K562 (cell line): ENCODE measurements at regions not wholly inside any gene's neighbourhood (a gene's known extent, or its start where the extent isn't known, plus 50 kb on each side); places are given as distances from the start of the nearest gene placed in this dataset.

ENCODE experiments used
- DPF2 ChIP-seq: fragments of 450-650 bp; IDR thresholded peaks from 2 replicates; pipeline ENCODE4 v1.6.1; 2016
- GATAD2A ChIP-seq: fragments of 450-650 bp; IDR thresholded peaks from 2 replicates; pipeline ENCODE4 v1.6.1; 2017
- MXI1 ChIP-seq: IDR thresholded peaks from 2 replicates; pipeline ENCODE4 v1.6.1; 2011; ENCODE audit warnings: low read depth, mild to moderate bottlenecking, improper control_type of control experiment, low read length
- ZNF140 ChIP-seq: fragments of 250-450 bp; sonication (Bioruptor Pico); IDR thresholded peaks from 2 replicates; pipeline ENCODE4 v1.8.0; 2021; ENCODE audit warnings: moderate library complexity, mild to moderate bottlenecking, inconsistent platforms
- TF ChIP-seq, protein P1 (sequence below), 3 experiments: IDR thresholded peaks in 2 of 3; conservative IDR thresholded peaks in 1 of 3; 2 replicates each; pipeline ENCODE4 v1.5.1; 2011 to 2012; ENCODE audit warnings: low read length in 3 of 3, mild to moderate bottlenecking in 3 of 3, control low read depth in 2 of 3, improper control_type of control experiment in 1 of 3, inconsistent platforms in 1 of 3, low read depth in 1 of 3, mixed read lengths in 1 of 3, moderate library complexity in 1 of 3; ENCODE audit not compliant: insufficient read depth in 2 of 3
- TF ChIP-seq, protein P2 (sequence below): fragments of 250-450 bp; sonication (Bioruptor Pico); IDR thresholded peaks from 2 replicates; pipeline ENCODE4 v1.5.0; 2022; ENCODE audit warnings: mild to moderate bottlenecking
- TF ChIP-seq, protein P3 (sequence below): fragments of 200-800 bp; sonication (Bioruptor generic); IDR thresholded peaks from 2 replicates; pipeline ENCODE4 v1.6.1; 2016; ENCODE audit warnings: missing genetic modification characterization, missing compliant biosample characterization
- TF ChIP-seq, protein P4 (sequence below): fragments of 450-650 bp; IDR thresholded peaks from one replicate; pipeline ENCODE4 v1.6.1; 2018; ENCODE audit warnings: mild to moderate bottlenecking, moderate library complexity; ENCODE audit not compliant: partially characterized antibody

DNA sequence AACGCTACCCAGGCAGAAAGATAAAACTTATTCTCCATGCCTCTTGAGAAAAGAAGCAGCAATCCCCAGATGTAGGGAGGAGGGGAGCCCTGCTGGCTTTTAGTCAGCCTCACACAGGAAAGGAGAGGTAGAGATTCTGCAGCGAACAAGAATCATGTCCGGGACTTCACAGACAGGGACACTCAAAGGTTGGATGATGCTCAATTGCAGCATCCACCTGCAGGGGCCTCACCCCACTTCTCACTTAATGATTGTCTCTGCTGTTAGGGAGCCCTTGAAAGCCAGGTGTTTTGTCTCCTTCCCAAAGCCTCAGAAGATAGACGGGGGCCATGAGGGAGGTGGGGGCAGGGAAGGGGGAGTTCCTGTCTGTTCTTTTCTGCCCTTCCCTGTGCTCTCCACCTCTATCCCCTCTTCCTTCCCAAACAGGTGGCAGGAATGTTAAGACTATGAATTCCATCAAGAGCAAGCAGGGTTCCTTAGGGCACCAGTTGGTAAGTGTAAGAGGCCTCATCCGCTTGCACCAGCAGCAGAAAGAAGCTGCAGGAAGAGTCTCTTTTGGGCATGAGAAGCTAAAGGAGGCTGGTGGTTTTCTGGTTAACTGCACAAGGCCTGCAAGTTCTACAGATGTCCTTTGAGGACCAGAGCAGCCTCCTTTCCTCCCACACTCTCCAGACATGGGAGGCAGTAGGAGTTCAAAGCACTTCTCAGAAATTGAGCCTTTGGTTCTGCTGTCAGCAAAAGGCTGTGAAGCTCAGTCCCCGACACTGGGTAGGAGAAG is 154.7 kb upstream of the TNP1 start (continued):
- TF ChIP-seq, protein P1, sequence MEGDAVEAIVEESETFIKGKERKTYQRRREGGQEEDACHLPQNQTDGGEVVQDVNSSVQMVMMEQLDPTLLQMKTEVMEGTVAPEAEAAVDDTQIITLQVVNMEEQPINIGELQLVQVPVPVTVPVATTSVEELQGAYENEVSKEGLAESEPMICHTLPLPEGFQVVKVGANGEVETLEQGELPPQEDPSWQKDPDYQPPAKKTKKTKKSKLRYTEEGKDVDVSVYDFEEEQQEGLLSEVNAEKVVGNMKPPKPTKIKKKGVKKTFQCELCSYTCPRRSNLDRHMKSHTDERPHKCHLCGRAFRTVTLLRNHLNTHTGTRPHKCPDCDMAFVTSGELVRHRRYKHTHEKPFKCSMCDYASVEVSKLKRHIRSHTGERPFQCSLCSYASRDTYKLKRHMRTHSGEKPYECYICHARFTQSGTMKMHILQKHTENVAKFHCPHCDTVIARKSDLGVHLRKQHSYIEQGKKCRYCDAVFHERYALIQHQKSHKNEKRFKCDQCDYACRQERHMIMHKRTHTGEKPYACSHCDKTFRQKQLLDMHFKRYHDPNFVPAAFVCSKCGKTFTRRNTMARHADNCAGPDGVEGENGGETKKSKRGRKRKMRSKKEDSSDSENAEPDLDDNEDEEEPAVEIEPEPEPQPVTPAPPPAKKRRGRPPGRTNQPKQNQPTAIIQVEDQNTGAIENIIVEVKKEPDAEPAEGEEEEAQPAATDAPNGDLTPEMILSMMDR (IDR thresholded peaks at IDR 0.05 in 2 of 3, conservative IDR thresholded peaks at IDR 0.05 in 1 of 3; ENCODE audit: insufficient read depth in 2 of 3, low read depth in 1 of 3, low read length in 3 of 3): no peak
- TF ChIP-seq DPF2: no peak
- TF ChIP-seq, protein P2, sequence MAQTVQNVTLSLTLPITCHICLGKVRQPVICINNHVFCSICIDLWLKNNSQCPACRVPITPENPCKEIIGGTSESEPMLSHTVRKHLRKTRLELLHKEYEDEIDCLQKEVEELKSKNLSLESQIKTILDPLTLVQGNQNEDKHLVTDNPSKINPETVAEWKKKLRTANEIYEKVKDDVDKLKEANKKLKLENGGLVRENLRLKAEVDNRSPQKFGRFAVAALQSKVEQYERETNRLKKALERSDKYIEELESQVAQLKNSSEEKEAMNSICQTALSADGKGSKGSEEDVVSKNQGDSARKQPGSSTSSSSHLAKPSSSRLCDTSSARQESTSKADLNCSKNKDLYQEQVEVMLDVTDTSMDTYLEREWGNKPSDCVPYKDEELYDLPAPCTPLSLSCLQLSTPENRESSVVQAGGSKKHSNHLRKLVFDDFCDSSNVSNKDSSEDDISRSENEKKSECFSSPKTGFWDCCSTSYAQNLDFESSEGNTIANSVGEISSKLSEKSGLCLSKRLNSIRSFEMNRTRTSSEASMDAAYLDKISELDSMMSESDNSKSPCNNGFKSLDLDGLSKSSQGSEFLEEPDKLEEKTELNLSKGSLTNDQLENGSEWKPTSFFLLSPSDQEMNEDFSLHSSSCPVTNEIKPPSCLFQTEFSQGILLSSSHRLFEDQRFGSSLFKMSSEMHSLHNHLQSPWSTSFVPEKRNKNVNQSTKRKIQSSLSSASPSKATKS (CRISPR knock-in tag): no peak
- no peak for TF ChIP-seq GATAD2A
- TF ChIP-seq, protein P3, sequence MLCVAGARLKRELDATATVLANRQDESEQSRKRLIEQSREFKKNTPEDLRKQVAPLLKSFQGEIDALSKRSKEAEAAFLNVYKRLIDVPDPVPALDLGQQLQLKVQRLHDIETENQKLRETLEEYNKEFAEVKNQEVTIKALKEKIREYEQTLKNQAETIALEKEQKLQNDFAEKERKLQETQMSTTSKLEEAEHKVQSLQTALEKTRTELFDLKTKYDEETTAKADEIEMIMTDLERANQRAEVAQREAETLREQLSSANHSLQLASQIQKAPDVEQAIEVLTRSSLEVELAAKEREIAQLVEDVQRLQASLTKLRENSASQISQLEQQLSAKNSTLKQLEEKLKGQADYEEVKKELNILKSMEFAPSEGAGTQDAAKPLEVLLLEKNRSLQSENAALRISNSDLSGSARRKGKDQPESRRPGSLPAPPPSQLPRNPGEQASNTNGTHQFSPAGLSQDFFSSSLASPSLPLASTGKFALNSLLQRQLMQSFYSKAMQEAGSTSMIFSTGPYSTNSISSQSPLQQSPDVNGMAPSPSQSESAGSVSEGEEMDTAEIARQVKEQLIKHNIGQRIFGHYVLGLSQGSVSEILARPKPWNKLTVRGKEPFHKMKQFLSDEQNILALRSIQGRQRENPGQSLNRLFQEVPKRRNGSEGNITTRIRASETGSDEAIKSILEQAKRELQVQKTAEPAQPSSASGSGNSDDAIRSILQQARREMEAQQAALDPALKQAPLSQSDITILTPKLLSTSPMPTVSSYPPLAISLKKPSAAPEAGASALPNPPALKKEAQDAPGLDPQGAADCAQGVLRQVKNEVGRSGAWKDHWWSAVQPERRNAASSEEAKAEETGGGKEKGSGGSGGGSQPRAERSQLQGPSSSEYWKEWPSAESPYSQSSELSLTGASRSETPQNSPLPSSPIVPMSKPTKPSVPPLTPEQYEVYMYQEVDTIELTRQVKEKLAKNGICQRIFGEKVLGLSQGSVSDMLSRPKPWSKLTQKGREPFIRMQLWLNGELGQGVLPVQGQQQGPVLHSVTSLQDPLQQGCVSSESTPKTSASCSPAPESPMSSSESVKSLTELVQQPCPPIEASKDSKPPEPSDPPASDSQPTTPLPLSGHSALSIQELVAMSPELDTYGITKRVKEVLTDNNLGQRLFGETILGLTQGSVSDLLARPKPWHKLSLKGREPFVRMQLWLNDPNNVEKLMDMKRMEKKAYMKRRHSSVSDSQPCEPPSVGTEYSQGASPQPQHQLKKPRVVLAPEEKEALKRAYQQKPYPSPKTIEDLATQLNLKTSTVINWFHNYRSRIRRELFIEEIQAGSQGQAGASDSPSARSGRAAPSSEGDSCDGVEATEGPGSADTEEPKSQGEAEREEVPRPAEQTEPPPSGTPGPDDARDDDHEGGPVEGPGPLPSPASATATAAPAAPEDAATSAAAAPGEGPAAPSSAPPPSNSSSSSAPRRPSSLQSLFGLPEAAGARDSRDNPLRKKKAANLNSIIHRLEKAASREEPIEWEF (CRISPR knock-in tag): no peak
- TF ChIP-seq ZNF140 (CRISPR knock-in tag): no peak
- TF ChIP-seq MXI1: no peak
- TF ChIP-seq, protein P4, sequence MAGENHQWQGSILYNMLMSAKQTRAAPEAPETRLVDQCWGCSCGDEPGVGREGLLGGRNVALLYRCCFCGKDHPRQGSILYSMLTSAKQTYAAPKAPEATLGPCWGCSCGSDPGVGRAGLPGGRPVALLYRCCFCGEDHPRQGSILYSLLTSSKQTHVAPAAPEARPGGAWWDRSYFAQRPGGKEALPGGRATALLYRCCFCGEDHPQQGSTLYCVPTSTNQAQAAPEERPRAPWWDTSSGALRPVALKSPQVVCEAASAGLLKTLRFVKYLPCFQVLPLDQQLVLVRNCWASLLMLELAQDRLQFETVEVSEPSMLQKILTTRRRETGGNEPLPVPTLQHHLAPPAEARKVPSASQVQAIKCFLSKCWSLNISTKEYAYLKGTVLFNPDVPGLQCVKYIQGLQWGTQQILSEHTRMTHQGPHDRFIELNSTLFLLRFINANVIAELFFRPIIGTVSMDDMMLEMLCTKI: no peak
